GM18519 (cell line): ENCODE measurements at regions not wholly inside any gene's neighbourhood (a gene's known extent, or its start where the extent isn't known, plus 50 kb on each side); places are given as distances from the start of the nearest gene placed in this dataset.
"Not testable (repeated sequence)": the region's sequence is repeated elsewhere in the genome, so short reads cannot be mapped to it uniquely, and the experiment has no call there.

Source experiments
- ATAC-seq: cut with Tn5 transposase; IDR thresholded peaks from one replicate; pipeline ENCODE4 v1.9.1; 2021; ENCODE audit warnings: mild to moderate bottlenecking, moderate library complexity; ENCODE audit not compliant: unreplicated experiment, low FRiP score

DNA sequence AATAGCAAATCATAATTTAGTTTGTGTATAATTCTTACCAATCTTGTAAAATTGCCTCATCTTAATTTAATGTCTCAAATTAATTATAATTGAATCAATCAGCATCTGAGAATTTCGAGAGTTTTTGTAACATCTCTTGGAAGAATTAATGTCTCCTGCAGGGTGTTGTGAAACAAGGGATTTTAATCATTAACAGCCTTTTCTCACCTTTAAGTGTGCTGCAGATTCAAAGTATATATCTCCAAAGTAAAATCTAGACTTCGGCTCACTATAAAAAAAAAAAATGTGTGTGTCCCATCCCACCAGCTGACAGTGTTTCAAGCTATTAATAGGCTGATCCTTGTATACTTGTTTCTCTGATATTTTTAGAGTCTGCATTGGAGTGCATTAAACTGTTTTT, 603.1 kb downstream of the ETNK1 start:
- no peak for ATAC-seq

DNA sequence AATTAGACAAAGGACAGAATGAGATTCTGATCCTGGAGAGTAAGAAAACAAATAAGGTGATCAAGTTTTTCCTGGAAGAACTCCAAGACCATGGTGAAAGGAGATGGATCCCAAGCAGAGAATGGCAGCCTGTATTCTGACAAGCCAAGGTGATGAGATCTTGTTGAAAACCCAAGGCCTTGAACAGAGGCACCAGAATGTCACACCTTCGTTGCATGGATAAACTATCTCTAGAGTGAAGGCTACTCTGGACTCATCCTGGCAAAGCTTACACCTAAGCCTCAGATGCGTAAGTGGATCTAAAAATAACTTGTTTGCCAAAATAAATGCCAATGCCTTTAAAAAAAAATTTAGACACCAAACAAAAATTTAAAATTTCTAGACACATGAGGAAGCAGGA, 605.9 kb downstream of the ETNK1 start:
- no peak for ATAC-seq

- ATAC-seq, result no peak
These were observed 611.3 kb downstream of the ETNK1 start for GRCh38 chr12:23236066-23236780.

- ATAC-seq, result no peak
These were observed 611.8 kb downstream of the ETNK1 start for GRCh38 chr12:23236811-23237210.

GRCh38 chr12:23238190-23238589, 613.2 kb downstream of the ETNK1 start:
- no peak for ATAC-seq

DNA sequence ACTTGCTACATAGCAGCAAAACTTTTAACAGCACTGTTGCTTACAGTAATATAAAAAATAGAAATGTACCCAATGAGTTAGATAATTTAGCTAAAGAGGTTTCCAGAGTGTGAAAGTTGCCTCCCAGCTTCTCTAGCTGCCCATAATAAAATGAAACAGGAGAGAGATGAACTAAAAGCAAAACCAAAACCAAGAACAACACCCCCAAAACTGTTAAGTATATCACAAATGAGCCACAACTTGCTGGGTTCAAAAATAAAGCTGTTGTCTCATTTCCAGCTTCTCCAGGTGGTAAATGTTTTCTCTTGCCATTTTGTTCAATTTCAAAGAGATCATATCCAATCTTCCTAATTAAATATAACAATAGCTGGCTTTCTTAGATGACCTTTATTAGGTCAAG, 614.0 kb downstream of the ETNK1 start:
- no peak for ATAC-seq

- no peak for ATAC-seq
These were observed 620.2 kb downstream of the ETNK1 start for GRCh38 chr12:23245186-23245585.

- ATAC-seq, result no peak
These were observed 628.2 kb downstream of the ETNK1 start for GRCh38 chr12:23253191-23253590.

- not testable (repeated sequence) for ATAC-seq
These were observed 628.9 kb downstream of the ETNK1 start for GRCh38 chr12:23253910-23254309.

DNA sequence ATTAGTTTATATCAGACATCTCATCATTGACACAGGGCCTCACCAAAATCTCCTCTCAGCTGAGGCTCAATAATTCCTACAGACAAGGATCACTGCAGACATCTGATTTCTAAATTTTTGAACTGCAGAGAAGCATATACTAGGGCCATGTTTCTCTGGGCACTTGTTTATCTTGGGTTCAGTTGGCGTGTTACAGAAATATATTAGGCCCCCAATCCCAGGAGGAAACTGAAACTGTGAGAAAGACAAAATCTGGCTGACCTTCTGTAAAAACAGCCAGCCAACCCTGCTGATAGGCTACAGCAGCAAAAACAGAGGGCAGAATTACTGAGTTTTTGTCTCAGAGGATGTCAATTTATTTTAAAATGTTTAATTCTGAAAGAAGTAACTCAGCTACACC, 634.6 kb downstream of the ETNK1 start:
- ATAC-seq, result no peak

- ATAC-seq, result no peak
These were observed 637.7 kb downstream of the ETNK1 start for GRCh38 chr12:23262670-23263069.

GRCh38 chr12:23277831-23278230, 652.9 kb downstream of the ETNK1 start:
- ATAC-seq, result no peak

- no peak for ATAC-seq
These were observed 656.3 kb downstream of the ETNK1 start for GRCh38 chr12:23281295-23281694.

DNA sequence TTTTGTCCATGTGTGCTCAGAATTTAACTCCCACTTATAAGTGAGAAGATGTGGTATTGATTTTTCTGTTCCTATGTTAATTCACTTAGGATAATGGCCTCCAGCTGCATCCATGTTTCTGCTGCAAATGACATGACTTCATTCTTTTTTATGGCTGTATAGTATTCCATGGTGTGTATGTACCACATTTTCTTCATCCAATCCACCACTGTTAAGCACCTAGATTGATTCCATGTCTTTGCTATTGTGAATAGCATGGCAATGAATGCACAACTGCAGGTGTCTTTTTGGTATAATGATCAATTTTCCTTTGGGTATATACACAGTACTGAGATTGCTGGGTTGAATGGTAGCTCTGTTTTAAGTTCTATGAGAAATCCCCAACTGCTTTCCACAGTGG, 657.7 kb downstream of the ETNK1 start:
- no peak for ATAC-seq

- not testable (repeated sequence) for ATAC-seq
These were observed 661.0 kb downstream of the ETNK1 start for GRCh38 chr12:23285764-23286530.

GRCh38 chr12:23290627-23291330, 658.7 kb downstream of the SOX5 start:
- no peak for ATAC-seq

- ATAC-seq, result no peak
These were observed 646.2 kb downstream of the SOX5 start for GRCh38 chr12:23303220-23303619.

DNA sequence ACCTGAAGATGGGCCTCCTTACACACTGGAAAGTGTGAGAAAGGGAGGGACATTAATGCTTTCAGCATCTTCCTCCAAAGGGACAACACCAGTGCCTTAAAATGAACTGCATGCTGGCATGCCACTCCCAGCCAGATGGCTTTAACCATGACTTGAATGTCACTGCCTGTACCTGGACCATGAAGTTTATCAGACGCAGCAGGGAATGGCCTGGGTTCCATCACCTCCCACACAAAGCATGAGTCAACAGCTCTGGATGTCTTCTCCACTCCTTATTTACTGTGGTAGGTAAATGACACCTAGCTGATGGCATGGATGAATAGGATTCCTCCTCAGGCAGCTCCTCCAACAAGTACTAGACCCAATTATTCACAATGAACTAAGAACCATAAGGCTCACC, 645.6 kb downstream of the SOX5 start:
- no peak for ATAC-seq

GRCh38 chr12:23333938-23334337, 615.5 kb downstream of the SOX5 start:
- ATAC-seq, result no peak

DNA sequence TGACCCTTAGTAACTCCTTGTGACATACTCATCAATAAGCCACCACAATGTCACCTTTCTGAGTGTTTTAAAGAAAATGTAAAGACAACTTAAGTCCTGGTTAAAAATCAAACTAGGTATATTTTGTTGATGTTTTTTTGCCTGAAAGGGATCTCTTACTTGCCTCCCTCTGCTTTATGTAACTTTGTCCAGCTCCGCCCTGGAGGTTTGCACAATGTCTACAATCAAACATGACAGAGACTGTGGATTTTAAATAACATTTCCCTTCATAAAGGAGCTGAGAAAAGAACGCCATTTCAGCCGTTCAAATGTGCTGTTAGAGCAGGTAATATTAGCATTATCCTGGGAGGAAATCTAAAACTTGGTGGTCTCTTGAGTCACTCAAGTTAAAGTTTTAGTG, 613.9 kb downstream of the SOX5 start:
- no peak for ATAC-seq

DNA sequence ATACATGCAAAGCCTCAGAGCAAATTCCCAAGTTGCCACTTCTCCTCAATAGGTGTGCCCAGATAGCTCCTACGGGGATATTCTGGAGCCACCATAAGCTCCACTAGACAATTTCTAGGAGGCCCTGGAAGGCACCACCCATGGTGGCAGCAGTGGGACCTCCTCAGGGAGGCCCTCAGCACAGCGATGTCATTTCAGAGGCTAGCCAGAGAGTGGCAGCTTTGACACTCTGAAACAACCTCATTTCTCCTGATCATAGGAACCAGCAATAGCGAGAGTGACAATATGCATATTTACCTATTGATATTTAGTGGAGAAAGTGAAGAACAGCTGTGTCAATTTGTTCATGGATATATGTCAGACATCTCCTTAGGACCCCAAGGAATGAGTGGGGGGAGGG, 612.3 kb downstream of the SOX5 start:
- no peak for ATAC-seq
